DMS153 treated with DMSO at 0.1 percent for 48 hours (cell line): ENCODE measurements at regions not wholly inside any gene's neighbourhood (a gene's known extent, or its start where the extent isn't known, plus 50 kb on each side); places are given as distances from the start of the nearest gene placed in this dataset.

ENCODE experiments used
- DNase-seq: peaks from one replicate; lab custom pipeline; 2025; ENCODE audit not compliant: unreplicated experiment; lab: John Stamatoyannopoulos, UW

GRCh38 chr21:23542097-23542496, 2065.2 kb downstream of the MRPL39 start:
- no peak for DNase-seq

- no peak for DNase-seq
Observed at GRCh38 chr21:23541571-23541970, 2065.7 kb downstream of the MRPL39 start.

GRCh38 chr21:23534850-23535249, 2072.4 kb downstream of the MRPL39 start:
- no peak for DNase-seq

- no peak for DNase-seq
Observed at GRCh38 chr21:23531444-23531843, 2075.8 kb downstream of the MRPL39 start.

- DNase-seq, result no peak
Observed at GRCh38 chr21:23524685-23525084, 2082.6 kb downstream of the MRPL39 start.

GRCh38 chr21:23522751-23523150, 2084.5 kb downstream of the MRPL39 start:
- DNase-seq, result no peak

GRCh38 chr21:23507501-23507900, 2099.8 kb downstream of the MRPL39 start:
- no peak for DNase-seq

- DNase-seq, result no peak
Observed at GRCh38 chr21:23496729-23497128, 2110.6 kb downstream of the MRPL39 start.

GRCh38 chr21:23488245-23488644, 2119.0 kb downstream of the MRPL39 start:
- no peak for DNase-seq

- DNase-seq, result no peak
Observed at GRCh38 chr21:23480591-23481270, 2126.6 kb downstream of the MRPL39 start.

GRCh38 chr21:23478381-23478780, 2128.9 kb downstream of the MRPL39 start:
- no peak for DNase-seq

GRCh38 chr21:23475281-23476219, 2131.7 kb downstream of the MRPL39 start:
- DNase-seq, result no peak

- DNase-seq, result no peak
Observed at GRCh38 chr21:23471877-23472276, 2135.4 kb downstream of the MRPL39 start.

- no peak for DNase-seq
Observed at GRCh38 chr21:23463365-23463764, 2143.9 kb downstream of the MRPL39 start.

- DNase-seq, result no peak
Observed at GRCh38 chr21:23455676-23456075, 2151.6 kb downstream of the MRPL39 start.

- no peak for DNase-seq
Observed at GRCh38 chr21:23452384-23453083, 2154.7 kb downstream of the MRPL39 start.

GRCh38 chr21:23445307-23445706, 2162.0 kb downstream of the MRPL39 start:
- DNase-seq, result no peak

GRCh38 chr21:23438081-23438480, 2169.2 kb downstream of the MRPL39 start:
- DNase-seq, result no peak

- DNase-seq, result no peak
Observed at GRCh38 chr21:23402929-23403520, 2204.3 kb downstream of the MRPL39 start.

- no peak for DNase-seq
Observed at GRCh38 chr21:23401278-23401677, 2206.0 kb downstream of the MRPL39 start.

GRCh38 chr21:23398726-23399125, 2208.6 kb downstream of the MRPL39 start:
- no peak for DNase-seq
